ENCODE measurements at regions not wholly inside any gene's neighbourhood (a gene's known extent, or its start where the extent isn't known, plus 50 kb on each side); places are given as distances from the start of the nearest gene placed in this dataset.

DNA sequence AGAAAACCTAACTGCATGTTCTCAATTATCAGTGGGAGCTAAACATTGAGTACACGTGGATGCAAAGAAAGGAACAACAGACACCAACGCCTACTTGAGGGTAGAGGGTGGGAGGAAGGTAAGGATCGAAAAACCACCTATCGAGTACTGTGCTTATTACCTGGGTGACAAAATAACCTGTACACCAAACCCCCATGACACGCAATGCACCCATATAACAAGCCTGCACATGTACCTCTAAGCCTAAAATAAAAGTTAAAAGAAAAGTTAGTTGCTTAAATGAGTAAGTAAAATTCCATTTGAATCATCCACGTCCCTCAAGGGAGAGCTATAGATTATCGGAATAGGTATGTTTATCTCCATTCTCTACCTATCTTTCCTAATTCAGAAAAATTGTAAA is 210.2 kb upstream of the ADCY2 start:
- ChIA-PET POLR2A (no interaction called here), CTCF (no interaction called here)
- TF ChIP-seq BHLHE40 (IDR thresholded peaks at IDR 0.05; ENCODE audit: borderline replicate concordance) (no peak), LEF1 (IDR thresholded peaks at IDR 0.05; ENCODE audit: borderline replicate concordance) (no peak), CTBP1 (IDR thresholded peaks at IDR 0.05; ENCODE audit: borderline replicate concordance) (no peak), FOXM1 (IDR thresholded peaks at IDR 0.05; ENCODE audit: borderline replicate concordance) (no peak), SP1 (IDR thresholded peaks at IDR 0.05) (no peak), FOXA1 (IDR thresholded peaks at IDR 0.05) (no peak), NFRKB (IDR thresholded peaks at IDR 0.05) (no peak), L3MBTL2 (conservative IDR thresholded peaks at IDR 0.05) (no peak), TARDBP (IDR thresholded peaks at IDR 0.05) (no peak), ARNT (IDR thresholded peaks at IDR 0.05) (no peak), HDGF (IDR thresholded peaks at IDR 0.05; ENCODE audit: borderline replicate concordance) (no peak), ZNF384 (IDR thresholded peaks at IDR 0.05) (no peak), ELF4 (IDR thresholded peaks at IDR 0.05) (no peak), SUZ12 (IDR thresholded peaks at IDR 0.05) (no peak), FOXK2 (IDR thresholded peaks at IDR 0.05) (no peak)
- TF ChIP-seq, protein P1, sequence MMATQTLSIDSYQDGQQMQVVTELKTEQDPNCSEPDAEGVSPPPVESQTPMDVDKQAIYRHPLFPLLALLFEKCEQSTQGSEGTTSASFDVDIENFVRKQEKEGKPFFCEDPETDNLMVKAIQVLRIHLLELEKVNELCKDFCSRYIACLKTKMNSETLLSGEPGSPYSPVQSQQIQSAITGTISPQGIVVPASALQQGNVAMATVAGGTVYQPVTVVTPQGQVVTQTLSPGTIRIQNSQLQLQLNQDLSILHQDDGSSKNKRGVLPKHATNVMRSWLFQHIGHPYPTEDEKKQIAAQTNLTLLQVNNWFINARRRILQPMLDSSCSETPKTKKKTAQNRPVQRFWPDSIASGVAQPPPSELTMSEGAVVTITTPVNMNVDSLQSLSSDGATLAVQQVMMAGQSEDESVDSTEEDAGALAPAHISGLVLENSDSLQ (IDR thresholded peaks at IDR 0.05) = no peak
- no peak for DNase-seq (ENCODE audit: extremely low spot score)

DNA sequence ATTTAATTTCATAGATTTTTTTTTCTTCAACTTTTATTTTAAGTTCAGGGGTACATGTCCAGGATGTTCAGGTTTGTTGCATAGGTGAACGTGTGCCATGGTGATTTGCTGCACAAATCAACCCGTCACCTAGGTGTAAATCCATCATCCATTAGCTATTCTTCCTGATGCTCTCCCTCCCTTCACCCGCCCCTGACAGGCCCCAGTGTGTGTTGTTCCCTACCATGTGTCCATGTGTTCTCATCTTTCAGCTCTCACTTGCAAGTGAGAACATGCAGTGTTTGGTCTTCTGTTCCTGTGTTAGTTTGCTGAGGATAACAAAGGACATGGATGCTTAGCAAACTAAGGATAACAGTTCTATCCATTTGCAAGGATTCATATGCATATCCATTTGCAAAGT is 209.1 kb upstream of the ADCY2 start:
- POLR2A ChIA-PET = no interaction called here
- no peak for DNase-seq (ENCODE audit: extremely low spot score)
- CTCF ChIA-PET = no interaction called here
- TF ChIP-seq CTBP1 (IDR thresholded peaks at IDR 0.05; ENCODE audit: borderline replicate concordance) (no peak), NFRKB (IDR thresholded peaks at IDR 0.05) (no peak), SP1 (IDR thresholded peaks at IDR 0.05) (no peak), FOXM1 (IDR thresholded peaks at IDR 0.05; ENCODE audit: borderline replicate concordance) (no peak), FOXK2 (IDR thresholded peaks at IDR 0.05) (no peak), SUZ12 (IDR thresholded peaks at IDR 0.05) (no peak), ARNT (IDR thresholded peaks at IDR 0.05) (no peak), L3MBTL2 (conservative IDR thresholded peaks at IDR 0.05) (no peak), BHLHE40 (IDR thresholded peaks at IDR 0.05; ENCODE audit: borderline replicate concordance) (no peak), FOXA1 (IDR thresholded peaks at IDR 0.05) (no peak), HDGF (IDR thresholded peaks at IDR 0.05; ENCODE audit: borderline replicate concordance) (no peak), TARDBP (IDR thresholded peaks at IDR 0.05) (no peak), ZNF384 (IDR thresholded peaks at IDR 0.05) (no peak), LEF1 (IDR thresholded peaks at IDR 0.05; ENCODE audit: borderline replicate concordance) (no peak), ELF4 (IDR thresholded peaks at IDR 0.05) (no peak)
- TF ChIP-seq, protein P1 (IDR thresholded peaks at IDR 0.05) = no peak

DNA sequence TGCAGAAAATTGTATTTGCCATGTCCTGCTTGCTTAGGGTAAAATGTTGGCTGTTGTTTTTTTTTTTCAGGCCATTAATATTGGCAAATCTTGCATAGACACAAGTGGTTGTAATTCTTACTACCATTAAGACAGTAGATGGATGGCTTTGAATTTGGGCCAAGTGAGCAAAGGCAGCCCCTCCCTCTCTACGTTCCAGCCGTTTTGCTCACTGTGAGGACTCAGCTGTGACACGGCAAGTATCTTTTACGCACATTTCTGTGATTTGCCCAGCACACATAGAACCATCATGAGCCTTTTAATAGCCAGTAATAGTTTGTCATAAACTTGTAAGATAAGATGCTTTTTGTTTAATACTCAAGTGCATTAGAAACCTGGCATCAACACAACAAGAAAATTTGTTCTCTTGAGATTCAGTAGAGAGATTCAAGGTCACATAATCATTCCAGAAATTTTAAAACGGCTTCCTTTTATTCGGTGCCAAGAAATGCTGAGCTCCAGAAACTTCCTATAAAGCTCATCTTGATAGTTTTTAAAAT is 205.2 kb upstream of the ADCY2 start:
- TF ChIP-seq ARNT (IDR thresholded peaks at IDR 0.05) (no peak), SUZ12 (IDR thresholded peaks at IDR 0.05) (no peak), BHLHE40 (IDR thresholded peaks at IDR 0.05; ENCODE audit: borderline replicate concordance) (no peak), LEF1 (IDR thresholded peaks at IDR 0.05; ENCODE audit: borderline replicate concordance) (no peak), ZNF384 (IDR thresholded peaks at IDR 0.05) (no peak), NFRKB (IDR thresholded peaks at IDR 0.05) (no peak), TARDBP (IDR thresholded peaks at IDR 0.05) (no peak), FOXA1 (IDR thresholded peaks at IDR 0.05) (no peak), L3MBTL2 (conservative IDR thresholded peaks at IDR 0.05) (no peak)
- TF ChIP-seq, protein P1 (IDR thresholded peaks at IDR 0.05) = no peak
- POLR2A ChIA-PET = no interaction called here
- CTCF ChIA-PET = no interaction called here
- DNase-seq (ENCODE audit: extremely low spot score) = no peak

DNA sequence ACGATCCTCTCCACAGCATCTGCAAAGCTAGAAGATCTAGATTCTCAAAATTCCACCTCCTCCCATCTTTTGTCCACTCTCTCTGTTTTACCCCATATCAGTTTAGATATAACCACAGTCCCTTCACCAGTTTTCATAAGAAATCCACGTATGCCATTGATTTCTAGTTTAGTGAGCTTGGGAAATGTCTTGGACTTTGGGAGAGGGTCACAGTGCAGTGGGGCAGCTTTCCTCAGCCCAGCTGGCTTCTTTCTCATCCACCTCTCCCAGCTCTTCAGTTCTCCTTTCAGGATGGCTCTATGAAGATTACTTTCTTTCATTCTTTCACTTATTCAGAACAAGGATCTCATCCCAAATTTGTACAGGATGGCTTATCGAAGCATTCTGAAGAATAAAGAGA is 203.9 kb upstream of the ADCY2 start:
- POLR2A ChIA-PET = no interaction called here
- DNase-seq (ENCODE audit: extremely low spot score) = no peak
- CTCF ChIA-PET = no interaction called here
- TF ChIP-seq BHLHE40 (IDR thresholded peaks at IDR 0.05; ENCODE audit: borderline replicate concordance) (no peak), L3MBTL2 (conservative IDR thresholded peaks at IDR 0.05) (no peak), CTBP1 (IDR thresholded peaks at IDR 0.05; ENCODE audit: borderline replicate concordance) (no peak)

DNA sequence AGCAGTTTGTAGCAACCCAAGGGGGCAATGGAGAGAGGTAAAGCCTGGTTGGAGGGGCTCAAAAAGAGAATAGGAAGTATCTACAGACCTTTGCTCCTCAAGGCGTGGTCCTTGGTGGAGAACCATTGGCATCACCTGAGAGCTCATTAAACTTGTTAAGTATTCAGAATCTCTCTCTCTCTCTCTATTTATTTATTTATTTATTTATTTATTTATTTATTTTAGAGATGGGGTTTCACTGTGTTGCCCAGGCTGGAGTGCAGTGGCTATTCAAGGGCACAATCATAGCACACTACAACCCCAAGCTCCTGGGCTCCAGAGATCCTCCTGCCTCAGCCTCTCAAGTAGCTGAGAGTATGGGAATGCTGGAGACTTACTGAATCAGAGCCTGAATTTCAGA is 193.1 kb upstream of the ADCY2 start:
- TF ChIP-seq SUZ12 (IDR thresholded peaks at IDR 0.05) (no peak), CTBP1 (IDR thresholded peaks at IDR 0.05; ENCODE audit: borderline replicate concordance) (no peak), FOXM1 (IDR thresholded peaks at IDR 0.05; ENCODE audit: borderline replicate concordance) (no peak), ZNF384 (IDR thresholded peaks at IDR 0.05) (no peak), NFRKB (IDR thresholded peaks at IDR 0.05) (no peak), ARNT (IDR thresholded peaks at IDR 0.05) (no peak), LEF1 (IDR thresholded peaks at IDR 0.05; ENCODE audit: borderline replicate concordance) (no peak), SP1 (IDR thresholded peaks at IDR 0.05) (no peak), FOXA1 (IDR thresholded peaks at IDR 0.05) (no peak), HDGF (IDR thresholded peaks at IDR 0.05; ENCODE audit: borderline replicate concordance) (no peak), BHLHE40 (IDR thresholded peaks at IDR 0.05; ENCODE audit: borderline replicate concordance) (no peak), FOXK2 (IDR thresholded peaks at IDR 0.05) (no peak)
- TF ChIP-seq, protein P1 (IDR thresholded peaks at IDR 0.05) = no peak
- ChIA-PET POLR2A (no interaction called here), CTCF (no interaction called here)
- DNase-seq (ENCODE audit: extremely low spot score) = no peak

DNA sequence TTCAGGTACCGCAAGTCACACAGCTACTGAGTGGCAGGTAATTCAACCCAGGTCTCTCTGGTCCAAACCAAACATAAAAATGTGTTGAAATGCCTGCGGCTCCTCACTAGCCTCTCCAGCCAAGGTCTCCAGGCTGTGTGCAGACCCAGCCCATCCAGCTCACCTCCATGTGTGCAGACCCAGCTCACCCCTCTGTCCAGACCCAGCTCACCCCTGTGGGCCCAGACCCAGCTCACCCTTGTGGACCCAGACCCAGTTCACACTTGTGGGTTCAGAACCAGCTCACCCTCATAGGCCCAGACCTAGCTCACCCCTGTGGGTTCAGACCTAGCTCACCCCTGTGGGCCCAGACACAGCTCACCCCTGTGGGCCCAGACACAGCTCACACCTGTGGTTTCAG is 188.0 kb upstream of the ADCY2 start:
- no peak for DNase-seq (ENCODE audit: extremely low spot score)
- ChIA-PET CTCF (no interaction called here), POLR2A (no interaction called here)
- TF ChIP-seq LEF1 (IDR thresholded peaks at IDR 0.05; ENCODE audit: borderline replicate concordance) (no peak), ZNF384 (IDR thresholded peaks at IDR 0.05) (no peak), SP1 (IDR thresholded peaks at IDR 0.05) (no peak), NFRKB (IDR thresholded peaks at IDR 0.05) (no peak), CTBP1 (IDR thresholded peaks at IDR 0.05; ENCODE audit: borderline replicate concordance) (no peak), ELF4 (IDR thresholded peaks at IDR 0.05) (no peak), HDGF (IDR thresholded peaks at IDR 0.05; ENCODE audit: borderline replicate concordance) (no peak), L3MBTL2 (conservative IDR thresholded peaks at IDR 0.05) (no peak), ARNT (IDR thresholded peaks at IDR 0.05) (no peak), FOXK2 (IDR thresholded peaks at IDR 0.05) (no peak), FOXM1 (IDR thresholded peaks at IDR 0.05; ENCODE audit: borderline replicate concordance) (no peak), FOXA1 (IDR thresholded peaks at IDR 0.05) (no peak), BHLHE40 (IDR thresholded peaks at IDR 0.05; ENCODE audit: borderline replicate concordance) (no peak), SUZ12 (IDR thresholded peaks at IDR 0.05) (no peak), TARDBP (IDR thresholded peaks at IDR 0.05) (no peak)
- TF ChIP-seq, protein P1 (IDR thresholded peaks at IDR 0.05) = no peak

All from HEK293T (cell line).